AG04449 (cell line): ENCODE measurements at regions not wholly inside any gene's neighbourhood (a gene's known extent, or its start where the extent isn't known, plus 50 kb on each side); places are given as distances from the start of the nearest gene placed in this dataset.
"Not testable (repeated sequence)": the region's sequence is repeated elsewhere in the genome, so short reads cannot be mapped to it uniquely, and the experiment has no call there.

Experiments used
- CTCF ChIA-PET: fragments of 350-600 bp; formaldehyde crosslinking; extraction: SDS; loops from one replicate; lab custom pipeline; 2021; ENCODE audit warnings: antibody characterized with exemption; lab: Yijun Ruan, JAX
- POLR2A ChIA-PET: fragments of 400-600, 350-600 bp; formaldehyde crosslinking; extraction: SDS; loops from one replicate; lab custom pipeline; 2020; ENCODE audit warnings: antibody characterized with exemption, inconsistent platforms; lab: Yijun Ruan, JAX
- DNase-seq: peaks from one replicate; pipeline ENCODE4 v3.0.0-alpha.2; 2010; ENCODE audit warnings: low read depth, low spot score
- H3K4me3 ChIP-seq: 2 replicates; pipeline ENCODE4 v1.5.1; 2011; ENCODE audit warnings: low read depth, mild to moderate bottlenecking, control low read depth, low read length
- CTCF ChIP-seq: IDR thresholded peaks from one replicate; pipeline ENCODE4 v1.5.1; 2011; ENCODE audit warnings: mild to moderate bottlenecking, moderate library complexity, low read length, control low read depth, inconsistent platforms; ENCODE audit not compliant: insufficient read depth; ENCODE audit errors: missing control alignments

DNA sequence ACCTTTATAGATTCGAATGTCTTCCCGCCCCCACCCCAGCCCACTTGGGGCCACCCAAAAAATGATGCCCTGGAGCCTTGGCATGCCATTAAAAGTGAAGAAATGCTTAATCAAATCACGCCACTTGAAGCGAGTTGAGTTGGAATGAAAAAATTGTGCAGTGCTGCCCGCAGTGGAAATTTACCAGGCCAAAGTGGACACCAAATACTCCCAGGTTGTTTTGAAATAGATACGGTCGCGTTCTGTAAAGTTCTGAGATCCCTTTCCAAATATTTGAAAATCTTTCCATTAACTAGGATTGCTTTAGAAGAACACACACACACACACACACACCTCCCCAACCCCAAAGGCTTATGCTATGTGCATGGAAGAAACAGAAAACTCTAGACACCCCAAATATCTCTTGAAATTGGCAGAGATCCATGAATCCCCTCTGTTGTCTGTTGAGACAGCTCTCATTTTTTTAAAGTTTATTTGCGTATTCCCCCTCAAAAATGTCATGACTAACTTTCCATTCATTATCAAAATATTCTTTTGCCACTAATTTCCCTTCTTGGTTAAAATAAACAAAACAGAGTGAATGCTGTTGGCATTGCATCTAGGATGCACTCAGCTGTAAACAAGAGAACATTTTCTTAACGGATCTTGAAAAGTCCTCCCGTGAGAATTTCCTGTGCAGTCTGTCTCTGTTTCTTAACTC is 142.3 kb upstream of the KCNE2 start:
- no peak for DNase-seq
- H3K4me3 ChIP-seq: no peak overlapping the region
- POLR2A ChIA-PET: no interaction called here
- CTCF ChIA-PET: interaction anchor here (1.2 kb wide), 1 partner anchor 100 kb away, joined by 3 read pairs; no protein-coding TSS in a partner anchor
- TF ChIP-seq CTCF: no peak

GRCh38 chr21:34222031-34222335 is 141.8 kb upstream of the KCNE2 start:
- no peak for DNase-seq
- TF ChIP-seq CTCF: no peak
- ChIA-PET CTCF (interaction anchor here (0.6 to 1.2 kb wide), 2 partner anchors 8 to 101 kb away, joined by 3 read pairs; no protein-coding TSS in a partner anchor), POLR2A (no interaction called here)
- H3K4me3 ChIP-seq: no peak overlapping the region

DNA sequence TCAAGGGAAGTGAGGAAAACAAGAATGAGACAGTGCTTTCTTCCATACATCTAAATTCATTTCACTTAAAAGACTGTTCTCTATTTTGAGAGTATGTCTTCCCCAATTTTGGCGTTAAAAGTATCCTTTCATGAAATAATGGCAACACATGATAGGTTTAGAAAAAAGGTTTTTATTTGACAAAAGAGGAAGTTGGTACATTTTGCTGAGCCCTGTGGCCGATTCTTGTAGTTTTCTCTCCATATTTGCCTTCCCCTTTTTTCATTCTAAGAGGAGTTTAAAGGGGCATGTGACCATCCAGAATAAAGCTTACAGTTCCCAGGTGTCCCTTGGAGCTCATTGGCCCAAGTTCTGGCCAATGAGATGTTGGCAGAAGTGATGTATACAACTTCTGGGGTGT is 140.4 kb upstream of the KCNE2 start:
- no peak for DNase-seq
- ChIA-PET POLR2A (no interaction called here), CTCF (interaction anchor here (1.0 kb wide), 1 partner anchor 21 kb away, joined by 4 read pairs; no protein-coding TSS in a partner anchor)
- no peak overlapping the region for H3K4me3 ChIP-seq
- no peak for TF ChIP-seq CTCF

GRCh38 chr21:34227386-34227852 is 136.4 kb upstream of the KCNE2 start:
- ChIA-PET CTCF (no interaction called here), POLR2A (no interaction called here)
- DNase-seq: no peak
- no peak overlapping the region for H3K4me3 ChIP-seq
- TF ChIP-seq CTCF: no peak

GRCh38 chr21:34228792-34229191 is 135.0 kb upstream of the KCNE2 start:
- no peak for DNase-seq
- H3K4me3 ChIP-seq: no peak overlapping the region
- CTCF ChIA-PET: no interaction called here
- POLR2A ChIA-PET: no interaction called here
- no peak for TF ChIP-seq CTCF

GRCh38 chr21:34229353-34229752 is 134.5 kb upstream of the KCNE2 start:
- no peak for DNase-seq
- no peak for TF ChIP-seq CTCF
- ChIA-PET CTCF (no interaction called here), POLR2A (no interaction called here)
- H3K4me3 ChIP-seq: no peak overlapping the region

DNA sequence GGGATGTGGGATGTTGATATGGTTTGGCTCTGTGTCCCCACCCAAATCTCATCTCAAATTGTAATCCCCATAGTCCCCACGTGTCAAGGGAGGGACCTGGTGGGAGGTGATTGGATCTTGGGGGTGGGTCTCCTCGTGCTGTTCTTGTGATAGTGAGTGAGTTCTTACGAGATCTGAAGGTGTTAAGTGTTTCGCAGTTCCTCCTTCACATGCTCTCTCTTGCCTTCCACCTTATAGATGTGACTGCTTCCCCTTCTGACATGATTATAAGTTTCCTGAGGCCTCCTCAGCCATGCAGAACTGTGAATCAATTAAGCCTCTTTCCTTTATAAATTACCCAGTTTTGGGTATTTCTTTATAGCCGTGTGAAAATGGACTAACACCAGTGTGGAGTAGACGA is 130.1 kb upstream of the KCNE2 start:
- CTCF ChIA-PET, POLR2A ChIA-PET: not testable (repeated sequence)

More for the DNA sequence above, 130.1 kb upstream of the KCNE2 start:
- not testable (repeated sequence) for DNase-seq, H3K4me3 ChIP-seq
